Thyroid gland (tissue), 4 donors: ENCODE measurements at regions not wholly inside any gene's neighbourhood (a gene's known extent, or its start where the extent isn't known, plus 50 kb on each side); places are given as distances from the start of the nearest gene placed in this dataset.

Source experiments
- POLR2A ChIP-seq, 2 donors: fragments of 450-650 bp; IDR thresholded peaks; one replicate each; pipeline ENCODE4 v1.6.1; 2017; ENCODE audit warnings: antibody characterized with exemption in 2 of 2, mild to moderate bottlenecking in 2 of 2, moderate library complexity in 1 of 2
- TF ChIP-seq, protein P1 (sequence below), 6 experiments: fragments of 200-600 bp in 3 of 6; fragments of 450-650 bp in 3 of 6; sonication (generic) in 3 of 6; IDR thresholded peaks; one replicate each; pipeline ENCODE4 v1.5.1; 2016 to 2019; ENCODE audit warnings: antibody characterized with exemption in 6 of 6, mild to moderate bottlenecking in 2 of 6, inconsistent platforms in 1 of 6, moderate library complexity in 1 of 6

DNA sequence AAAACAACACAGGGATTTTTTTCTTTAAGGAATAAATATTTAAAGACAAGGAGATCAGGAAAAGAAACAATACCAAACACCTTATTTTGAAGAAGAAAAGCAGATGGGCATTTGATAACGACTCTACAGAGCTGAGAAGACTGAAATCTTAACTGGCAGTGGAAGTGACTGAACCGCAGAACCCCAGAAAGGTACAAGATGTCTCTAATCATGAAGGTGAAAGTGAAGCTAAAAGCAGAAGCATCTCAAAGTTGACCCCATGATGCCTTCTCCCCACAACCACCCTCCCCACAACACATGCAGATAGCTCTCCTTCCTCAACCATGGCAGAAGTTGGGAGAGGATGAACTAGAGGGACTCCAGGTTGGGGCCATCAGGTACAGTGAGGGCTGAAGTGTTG lies 129.6 kb downstream of the ZNF648 start:
- no peak for TF ChIP-seq POLR2A (IDR thresholded peaks at IDR 0.05)
- TF ChIP-seq, protein P1, sequence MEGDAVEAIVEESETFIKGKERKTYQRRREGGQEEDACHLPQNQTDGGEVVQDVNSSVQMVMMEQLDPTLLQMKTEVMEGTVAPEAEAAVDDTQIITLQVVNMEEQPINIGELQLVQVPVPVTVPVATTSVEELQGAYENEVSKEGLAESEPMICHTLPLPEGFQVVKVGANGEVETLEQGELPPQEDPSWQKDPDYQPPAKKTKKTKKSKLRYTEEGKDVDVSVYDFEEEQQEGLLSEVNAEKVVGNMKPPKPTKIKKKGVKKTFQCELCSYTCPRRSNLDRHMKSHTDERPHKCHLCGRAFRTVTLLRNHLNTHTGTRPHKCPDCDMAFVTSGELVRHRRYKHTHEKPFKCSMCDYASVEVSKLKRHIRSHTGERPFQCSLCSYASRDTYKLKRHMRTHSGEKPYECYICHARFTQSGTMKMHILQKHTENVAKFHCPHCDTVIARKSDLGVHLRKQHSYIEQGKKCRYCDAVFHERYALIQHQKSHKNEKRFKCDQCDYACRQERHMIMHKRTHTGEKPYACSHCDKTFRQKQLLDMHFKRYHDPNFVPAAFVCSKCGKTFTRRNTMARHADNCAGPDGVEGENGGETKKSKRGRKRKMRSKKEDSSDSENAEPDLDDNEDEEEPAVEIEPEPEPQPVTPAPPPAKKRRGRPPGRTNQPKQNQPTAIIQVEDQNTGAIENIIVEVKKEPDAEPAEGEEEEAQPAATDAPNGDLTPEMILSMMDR (IDR thresholded peaks at IDR 0.05): no peak
